HG03060 (cell line): ENCODE measurements at regions not wholly inside any gene's neighbourhood (a gene's known extent, or its start where the extent isn't known, plus 50 kb on each side); places are given as distances from the start of the nearest gene placed in this dataset.
"Not testable (repeated sequence)": the region's sequence is repeated elsewhere in the genome, so short reads cannot be mapped to it uniquely, and the experiment has no call there.

Experiments
- ATAC-seq: cut with Tn5 transposase; IDR thresholded peaks from one replicate; pipeline ENCODE4 v1.9.1; 2021; ENCODE audit warnings: low read depth, moderate number of reproducible peaks; ENCODE audit not compliant: unreplicated experiment

GRCh38 chr1:234962340-234962989 is 166.2 kb downstream of the TOMM20 start:
- ATAC-seq: peak; percentile 26

GRCh38 chr1:234961456-234962339 is 166.9 kb downstream of the TOMM20 start:
- ATAC-seq: peak; percentile 7

- no peak for ATAC-seq
Observed at GRCh38 chr1:234960722-234961455, 167.7 kb downstream of the TOMM20 start.

GRCh38 chr1:234958706-234959657 is 169.7 kb downstream of the TOMM20 start:
- no peak for ATAC-seq

- no peak for ATAC-seq
Observed at GRCh38 chr1:234958066-234958705, 170.5 kb downstream of the TOMM20 start.

- ATAC-seq: no peak
Observed at GRCh38 chr1:234957330-234958065, 171.1 kb downstream of the TOMM20 start.

GRCh38 chr1:234956821-234957329 is 171.8 kb downstream of the TOMM20 start:
- no peak for ATAC-seq

- no peak for ATAC-seq
Observed at GRCh38 chr1:234955107-234955731, 173.4 kb downstream of the TOMM20 start.

GRCh38 chr1:234954613-234955012 is 174.0 kb downstream of the TOMM20 start:
- no peak for ATAC-seq

GRCh38 chr1:234953655-234954405 is 174.8 kb downstream of the TOMM20 start:
- ATAC-seq: no peak

- ATAC-seq: no peak
Observed at GRCh38 chr1:234950598-234950997, 178.0 kb downstream of the TOMM20 start.

- ATAC-seq: not testable (repeated sequence)
Observed at GRCh38 chr1:234949528-234949927, 179.1 kb downstream of the TOMM20 start.

- no peak for ATAC-seq
Observed at GRCh38 chr1:234944439-234945344, 183.9 kb downstream of the TOMM20 start.

GRCh38 chr1:234943836-234944402 is 184.7 kb downstream of the TOMM20 start:
- no peak for ATAC-seq

GRCh38 chr1:234942879-234943506 is 185.6 kb downstream of the TOMM20 start:
- no peak for ATAC-seq

- no peak for ATAC-seq
Observed at GRCh38 chr1:234942012-234942332, 186.7 kb downstream of the TOMM20 start.
